SKM-1 treated with dmso at 0.1 percent for 144 hours (cell line): ENCODE measurements at regions not wholly inside any gene's neighbourhood (a gene's known extent, or its start where the extent isn't known, plus 50 kb on each side); places are given as distances from the start of the nearest gene placed in this dataset.
"Not testable (repeated sequence)": the region's sequence is repeated elsewhere in the genome, so short reads cannot be mapped to it uniquely, and the experiment has no call there.

ENCODE experiments used
- DNase-seq: peaks from one replicate; lab custom pipeline; 2025; ENCODE audit not compliant: unreplicated experiment; lab: John Stamatoyannopoulos, UW

DNA sequence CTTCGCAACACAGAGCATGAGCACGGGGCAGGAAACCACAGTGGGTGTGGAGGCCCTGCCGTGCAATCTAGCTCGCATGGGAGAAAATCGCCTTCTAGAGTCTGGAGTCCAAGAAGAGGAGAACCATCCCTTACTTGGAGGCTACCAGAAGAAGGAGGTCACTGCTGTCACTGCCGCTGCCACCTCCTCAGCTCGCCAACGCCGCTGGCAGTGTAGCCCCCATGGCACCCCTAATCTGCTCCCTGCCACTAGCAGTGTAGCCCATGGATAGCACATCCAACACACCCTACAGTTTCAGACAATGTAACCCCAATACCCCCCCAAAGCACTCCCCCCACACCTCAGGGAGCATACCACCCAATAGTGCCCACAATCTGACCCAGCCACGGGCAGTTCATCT lies 438.0 kb upstream of the ZNF337 start:
- no peak for DNase-seq

DNA sequence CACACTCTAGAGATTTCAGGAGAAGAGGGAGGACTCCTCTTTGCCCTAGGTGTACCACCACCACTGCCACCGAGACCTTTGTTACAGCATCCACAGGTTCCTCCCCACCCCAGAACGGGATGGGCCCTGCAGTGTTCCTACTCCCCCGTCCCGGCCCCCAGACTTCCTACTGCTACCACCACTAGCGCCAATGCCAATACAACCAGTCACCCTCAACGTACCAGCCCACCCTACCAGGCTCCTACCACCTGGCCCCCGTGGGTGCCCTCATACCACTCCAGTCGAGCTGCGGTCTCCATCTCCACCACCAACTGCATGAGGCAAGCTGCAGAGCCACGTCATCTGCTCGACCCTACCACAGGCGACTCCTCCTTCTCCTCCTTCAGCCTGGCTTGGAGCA lies 437.1 kb upstream of the ZNF337 start:
- not testable (repeated sequence) for DNase-seq

DNA sequence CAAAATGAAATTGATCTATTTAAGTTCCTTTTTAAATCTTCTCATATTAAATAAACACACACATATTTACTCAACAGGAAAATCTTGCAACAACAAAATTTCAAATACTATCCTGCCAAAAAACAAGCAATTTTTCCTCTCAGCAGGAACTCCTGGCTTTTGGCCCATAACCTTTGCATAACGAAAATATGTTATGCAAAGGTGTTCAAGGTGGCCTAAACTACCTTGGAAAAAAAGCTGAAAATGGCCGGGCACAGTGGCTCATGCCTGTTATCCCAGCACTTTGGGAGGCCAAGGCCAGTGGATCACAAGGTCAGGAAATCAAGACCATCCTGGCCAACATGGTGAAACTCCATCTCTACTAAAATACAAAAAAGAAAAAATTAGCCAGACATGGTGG lies 424.3 kb upstream of the ZNF337 start:
- not testable (repeated sequence) for DNase-seq

DNA sequence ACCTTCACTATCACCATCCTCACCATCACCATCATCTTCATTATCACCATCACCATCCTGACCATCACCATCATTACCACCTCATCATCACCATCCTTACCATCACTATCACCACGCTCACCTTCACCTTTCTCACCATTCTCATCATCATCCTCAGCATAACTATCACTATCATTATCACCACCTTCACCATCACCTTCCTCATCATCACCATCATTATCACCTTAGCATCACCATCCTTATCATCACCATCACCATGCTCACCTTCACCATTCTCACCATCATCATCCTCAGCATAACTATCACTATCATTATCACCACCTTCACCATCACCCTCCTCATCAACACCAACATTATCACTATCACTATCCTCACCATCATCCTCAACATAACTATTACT lies 397.8 kb upstream of the ZNF337 start:
- DNase-seq, result not testable (repeated sequence)

DNA sequence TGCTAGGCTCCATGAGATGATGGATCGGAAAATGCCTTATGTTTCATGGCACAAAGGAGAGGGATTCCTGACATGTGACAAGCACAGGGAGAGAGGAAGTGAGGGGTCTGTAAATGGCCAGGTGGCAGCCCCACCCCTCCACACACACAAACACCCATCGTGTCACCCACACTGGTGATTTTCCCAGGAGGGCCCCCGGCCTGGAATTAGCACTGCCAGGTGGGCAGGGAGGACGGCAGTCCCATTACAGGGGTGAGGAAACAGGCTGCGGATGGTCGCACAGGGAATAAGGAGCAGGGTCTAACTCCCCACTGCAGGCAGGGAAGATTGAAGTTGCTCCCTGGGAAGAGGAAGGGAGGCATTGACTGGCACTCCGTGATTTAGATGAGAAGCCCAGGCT lies 395.3 kb upstream of the ZNF337 start:
- not testable (repeated sequence) for DNase-seq

DNA sequence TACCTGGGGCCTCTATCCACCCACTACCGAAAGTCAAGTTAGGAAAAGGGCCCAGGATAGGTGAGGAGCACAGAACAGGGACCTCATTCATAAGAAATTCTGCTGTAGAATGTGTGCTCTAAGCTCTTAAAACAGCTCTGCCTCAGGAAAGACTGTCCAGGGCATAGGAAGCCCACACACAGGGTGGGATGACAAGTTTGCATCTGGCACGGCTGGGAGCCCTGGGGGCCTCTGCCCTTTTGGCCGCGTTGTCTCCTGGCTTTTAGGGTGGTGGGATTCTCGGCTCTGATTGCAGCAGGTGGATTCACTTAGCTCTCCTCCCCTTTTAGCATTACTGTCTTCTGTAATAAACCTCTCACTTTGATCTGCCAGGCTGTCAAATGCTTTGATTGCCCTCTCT lies 389.5 kb upstream of the ZNF337 start:
- not testable (repeated sequence) for DNase-seq

DNA sequence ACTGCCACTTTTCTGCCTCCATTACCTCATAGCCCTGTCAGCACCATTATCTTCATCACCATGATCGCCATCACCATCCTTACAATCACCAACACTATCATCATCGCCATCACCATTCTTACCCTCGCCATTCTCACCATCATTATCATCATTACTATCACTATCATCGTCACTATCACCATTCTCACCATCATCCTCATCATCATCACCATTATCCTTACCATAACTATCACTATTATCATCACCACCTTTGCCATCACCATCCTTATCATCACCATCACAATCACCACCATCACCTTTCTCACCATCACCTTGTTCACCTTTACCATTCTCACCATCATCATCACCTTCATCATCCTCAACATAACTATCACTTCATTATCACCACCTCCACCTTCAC lies 377.3 kb upstream of the ZNF337 start:
- DNase-seq, result not testable (repeated sequence)

DNA sequence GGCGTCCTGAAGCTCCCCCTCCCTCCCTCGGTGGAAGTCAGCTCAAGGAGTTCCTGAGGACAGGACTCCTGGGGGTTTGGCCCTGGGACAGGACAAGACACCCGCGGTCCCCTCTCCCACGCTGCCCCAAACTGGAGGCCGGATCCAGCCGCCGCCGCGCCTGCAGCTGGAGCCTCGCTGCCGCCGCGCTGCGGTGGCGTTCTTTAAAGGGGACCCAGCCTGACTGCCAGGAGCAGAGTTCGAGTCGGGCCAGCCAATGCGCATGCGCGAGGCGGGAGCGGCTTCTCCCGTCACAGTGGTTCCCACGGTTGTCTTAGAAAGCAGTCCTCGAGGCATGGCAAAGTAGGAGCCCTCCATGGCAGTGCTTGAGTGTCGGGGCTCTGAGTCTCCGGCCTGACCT lies 362.7 kb upstream of the ZNF337 start:
- not testable (repeated sequence) for DNase-seq

DNA sequence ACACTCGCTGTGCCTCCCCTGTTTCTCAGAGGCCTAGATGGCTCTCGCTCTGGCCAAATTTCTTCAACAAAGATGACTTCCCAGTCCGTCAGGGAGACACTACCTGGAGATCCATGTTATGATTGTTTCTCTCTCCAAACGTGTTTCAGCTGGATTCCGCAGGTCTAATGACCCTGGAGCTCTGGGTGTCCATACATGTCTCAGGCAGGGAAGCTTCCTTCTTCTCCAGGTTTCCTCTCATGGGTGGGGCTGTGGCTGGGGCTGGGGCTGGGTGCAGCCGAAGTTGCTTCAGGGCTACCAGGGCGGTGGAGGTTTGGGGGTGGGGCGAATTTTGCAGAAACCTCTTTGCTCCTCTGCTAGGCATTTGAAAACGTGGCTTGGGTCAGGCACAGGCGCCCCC lies 361.8 kb upstream of the ZNF337 start:
- DNase-seq, result not testable (repeated sequence)

DNA sequence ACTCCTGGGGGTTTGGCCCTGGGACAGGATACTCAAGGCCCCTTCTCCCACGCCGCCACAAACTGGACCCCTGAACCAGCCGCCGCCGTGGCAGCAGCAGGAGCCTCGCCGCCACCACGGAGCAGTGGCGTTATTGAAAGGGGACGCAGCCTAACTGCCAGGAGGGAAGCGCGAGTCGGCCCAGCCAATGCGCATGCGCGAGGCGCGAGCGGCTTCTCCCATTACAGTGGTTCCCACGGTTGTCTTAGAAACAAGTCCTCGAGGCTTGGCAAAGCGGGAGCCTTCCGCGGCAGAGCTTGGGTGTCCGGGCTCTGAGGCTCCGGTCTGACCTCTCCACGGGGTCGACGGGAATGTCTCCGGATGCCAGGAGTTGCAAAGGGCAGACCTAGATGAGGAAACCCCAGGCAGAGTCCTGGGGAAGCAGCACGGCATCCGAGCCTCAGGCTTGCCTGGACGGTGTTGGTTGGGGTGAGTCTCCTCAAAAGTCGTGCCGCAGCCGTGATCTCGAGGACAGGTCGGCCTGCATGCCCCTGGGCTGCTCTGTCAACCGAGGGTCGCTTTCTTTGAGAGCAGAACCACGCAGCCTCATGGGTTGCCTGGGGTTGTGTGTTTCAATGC lies 360.6 kb upstream of the ZNF337 start:
- DNase-seq, result not testable (repeated sequence)

DNA sequence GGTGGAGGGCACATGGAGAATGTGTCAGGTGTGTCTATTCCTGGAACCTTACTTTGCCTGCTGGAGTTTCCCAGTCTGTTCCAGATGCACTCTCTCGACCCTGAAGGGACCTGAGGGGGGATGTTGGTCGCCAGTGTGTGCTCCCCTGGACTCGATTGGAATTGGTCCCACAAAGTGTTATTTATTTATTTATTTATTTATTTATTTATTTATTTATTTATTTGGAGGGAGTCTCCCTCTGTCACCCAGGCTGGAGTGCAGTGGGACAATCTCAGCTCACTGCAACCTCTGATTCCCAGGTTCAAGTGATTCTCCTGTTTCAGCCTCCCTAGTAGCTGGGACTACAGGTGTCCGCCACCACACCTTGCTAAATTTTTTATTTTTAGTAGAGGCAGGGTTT lies 329.1 kb upstream of the ZNF337 start:
- not testable (repeated sequence) for DNase-seq

DNA sequence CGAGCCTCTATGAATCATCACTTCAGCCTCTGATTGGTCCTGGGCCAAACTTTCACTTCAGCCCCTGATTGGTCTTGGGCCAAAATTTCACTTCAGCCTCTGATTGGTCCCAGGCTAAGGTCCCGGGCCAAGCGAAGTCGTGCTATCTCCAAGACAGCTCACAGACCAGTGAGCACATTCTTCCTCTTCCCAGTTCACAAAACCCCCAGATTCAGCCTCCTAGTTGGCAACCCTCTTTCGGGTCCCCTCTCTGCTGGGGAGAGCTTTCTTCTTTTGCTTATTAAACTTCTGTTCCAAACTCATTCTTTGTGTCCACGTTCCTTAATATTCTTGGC lies 314.3 kb upstream of the ZNF337 start:
- not testable (repeated sequence) for DNase-seq

DNA sequence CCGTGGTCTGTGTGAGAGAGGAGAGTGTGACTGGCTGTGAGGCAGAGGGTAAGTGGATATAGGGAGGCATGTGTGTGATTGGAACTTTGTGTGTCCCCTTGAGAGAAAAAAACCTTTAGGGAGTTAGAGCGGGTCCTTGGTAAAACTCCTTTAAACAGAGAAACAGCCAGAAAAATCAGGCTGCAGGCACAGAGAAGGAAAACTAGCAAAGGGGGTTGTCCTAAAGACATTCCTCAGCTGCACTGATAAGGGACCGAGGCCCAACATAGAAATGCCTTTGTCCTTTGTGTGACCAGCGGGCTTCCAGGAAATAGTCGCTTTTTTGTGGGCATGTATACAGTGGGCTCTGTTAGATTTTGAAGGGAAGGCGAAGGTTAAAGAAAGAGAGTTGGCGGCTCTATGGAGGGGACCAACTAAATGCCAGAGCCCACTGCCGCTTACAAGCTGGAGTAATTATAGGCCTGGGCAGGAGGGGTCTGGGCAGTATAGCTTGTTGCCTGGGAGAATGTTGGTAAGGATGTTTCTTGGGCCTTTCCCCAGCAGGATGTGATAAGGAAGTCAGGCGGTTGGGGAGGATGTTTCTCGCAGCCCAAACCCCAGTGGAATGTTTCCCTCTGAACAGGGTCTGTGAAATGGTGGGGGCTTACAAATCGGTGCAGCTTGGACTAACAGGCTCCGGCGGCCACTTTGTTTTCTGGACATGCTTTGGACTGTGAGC lies 313.7 kb upstream of the ZNF337 start:
- not testable (repeated sequence) for DNase-seq

DNA sequence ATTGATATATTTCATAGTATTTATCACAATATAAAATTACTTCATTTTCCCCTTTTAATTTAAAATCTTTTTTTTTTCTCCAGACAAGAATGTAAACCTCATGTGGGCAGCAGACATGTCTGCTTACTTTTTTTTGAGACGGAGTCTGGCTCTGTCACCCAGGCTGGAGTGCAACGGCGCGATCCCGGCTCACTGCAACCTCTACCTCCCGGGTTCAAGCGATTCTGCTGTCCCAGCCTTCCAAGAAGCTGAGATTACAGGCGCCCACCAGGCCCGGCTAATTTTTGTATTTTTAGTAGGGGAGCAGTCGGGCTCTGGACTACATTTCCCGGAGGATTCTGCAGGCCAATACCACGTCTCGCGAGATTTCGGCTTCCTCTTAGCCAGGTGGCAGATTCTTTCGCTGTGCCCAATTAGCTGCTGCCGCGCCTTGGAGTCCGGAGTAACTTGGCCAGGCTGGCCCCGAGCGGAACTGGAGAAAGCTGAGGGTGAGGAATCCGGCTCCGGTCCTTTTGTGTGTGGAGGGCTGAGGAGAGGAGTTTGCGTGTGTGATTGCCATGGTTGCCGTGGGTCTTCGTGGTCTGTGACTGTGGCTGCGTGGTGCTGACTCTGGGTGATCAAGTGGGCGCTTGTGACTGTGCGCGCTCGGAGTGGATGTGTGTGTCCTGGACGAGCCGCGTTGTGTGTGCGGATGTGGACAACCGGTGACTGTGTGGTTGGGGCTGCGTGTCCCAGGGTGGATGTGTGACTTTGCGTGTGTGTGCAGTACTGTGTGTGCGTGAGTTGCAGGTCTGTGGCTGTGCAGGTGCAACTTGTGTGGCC lies 313.0 kb upstream of the ZNF337 start:
- peak; percentile 69 for DNase-seq

DNA sequence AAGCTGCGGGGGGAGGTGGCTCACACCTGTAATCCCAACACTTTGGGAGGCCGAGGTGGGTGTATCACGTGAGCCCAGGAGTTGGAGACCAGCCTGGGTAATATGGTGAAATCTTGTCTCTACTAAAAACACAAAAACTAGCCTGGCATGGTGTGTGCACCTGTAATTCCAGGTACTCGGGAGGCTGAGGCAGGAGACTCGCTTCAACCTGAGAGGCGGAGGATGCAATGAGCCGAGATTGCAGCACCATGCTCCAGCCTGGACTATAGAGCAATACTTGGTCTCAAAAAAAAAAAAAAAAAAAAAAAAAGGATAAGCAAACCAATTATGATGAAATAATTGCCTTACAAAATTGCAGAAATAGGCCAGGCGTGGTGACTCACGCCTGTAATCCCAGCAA lies 311.4 kb upstream of the ZNF337 start:
- not testable (repeated sequence) for DNase-seq

DNA sequence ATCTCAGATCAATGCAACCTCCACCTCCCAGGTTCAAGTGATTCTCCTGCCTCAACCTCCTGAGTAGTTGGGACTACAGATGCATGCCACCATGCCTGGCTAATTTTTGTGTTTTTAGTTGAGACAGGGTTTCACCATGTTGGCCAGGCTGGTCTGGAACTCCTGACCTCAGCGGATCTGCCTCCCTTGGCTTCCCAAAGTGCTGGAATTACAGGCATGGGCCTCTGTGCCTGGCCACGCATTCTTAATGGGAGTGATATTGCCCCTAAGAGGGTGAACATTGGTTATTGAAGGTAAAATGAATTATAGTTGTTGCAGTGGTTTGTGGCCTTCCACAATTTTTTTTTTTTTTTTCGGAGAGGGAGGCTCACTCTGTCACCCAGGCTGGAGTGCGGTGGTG lies 309.5 kb upstream of the ZNF337 start:
- not testable (repeated sequence) for DNase-seq

DNA sequence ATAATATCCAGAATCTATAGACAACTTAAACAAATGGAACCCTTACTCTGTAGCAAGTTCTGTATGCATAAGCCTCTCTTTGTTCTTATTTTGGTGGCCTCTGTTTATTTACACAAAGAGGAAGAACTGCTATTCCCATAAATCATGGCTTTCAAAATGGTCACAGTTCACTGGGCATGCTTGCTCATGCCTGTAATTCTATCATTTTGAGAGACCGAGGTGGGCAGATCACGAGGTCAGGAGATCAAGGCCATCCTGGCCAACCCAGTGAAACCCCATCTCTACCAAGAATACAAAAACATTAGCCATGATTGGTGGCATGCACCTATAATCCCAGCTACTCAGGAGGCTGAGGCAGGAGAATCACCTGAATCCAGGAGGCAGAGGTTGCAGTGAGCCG lies 307.3 kb upstream of the ZNF337 start:
- not testable (repeated sequence) for DNase-seq

DNA sequence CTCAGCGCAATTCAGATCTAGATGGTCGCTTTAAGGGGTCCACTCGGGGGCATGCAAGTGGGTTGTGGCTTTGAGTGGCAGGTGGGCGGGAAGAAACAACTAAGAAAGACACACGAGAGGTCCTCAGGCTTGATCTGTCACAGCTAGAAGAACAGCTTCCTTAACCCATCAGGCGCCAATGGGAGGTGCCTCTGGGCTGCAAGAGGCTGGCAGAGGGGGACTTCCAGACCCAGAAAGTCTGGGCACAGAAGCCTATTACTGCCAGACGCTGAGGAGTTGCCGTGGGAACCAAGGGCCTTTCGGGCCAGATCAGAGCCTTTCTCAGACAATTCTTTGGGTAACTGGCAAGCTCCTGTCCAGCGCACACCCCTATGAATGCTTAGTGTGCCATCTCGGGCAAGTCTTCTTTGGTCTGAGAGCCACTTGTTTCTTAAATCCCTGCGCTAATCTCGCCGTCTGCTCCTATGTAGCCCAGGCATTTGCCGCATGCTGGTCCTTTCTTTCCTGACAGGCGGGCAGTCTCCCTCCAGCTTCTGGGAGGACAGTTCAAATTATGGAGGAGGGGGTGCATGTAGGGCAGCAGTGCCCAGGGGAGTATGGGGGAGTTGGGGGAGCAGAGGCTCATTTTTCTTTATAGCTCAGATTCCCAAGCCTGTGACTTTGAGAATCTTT lies 300.9 kb upstream of the ZNF337 start:
- DNase-seq, result not testable (repeated sequence)

DNA sequence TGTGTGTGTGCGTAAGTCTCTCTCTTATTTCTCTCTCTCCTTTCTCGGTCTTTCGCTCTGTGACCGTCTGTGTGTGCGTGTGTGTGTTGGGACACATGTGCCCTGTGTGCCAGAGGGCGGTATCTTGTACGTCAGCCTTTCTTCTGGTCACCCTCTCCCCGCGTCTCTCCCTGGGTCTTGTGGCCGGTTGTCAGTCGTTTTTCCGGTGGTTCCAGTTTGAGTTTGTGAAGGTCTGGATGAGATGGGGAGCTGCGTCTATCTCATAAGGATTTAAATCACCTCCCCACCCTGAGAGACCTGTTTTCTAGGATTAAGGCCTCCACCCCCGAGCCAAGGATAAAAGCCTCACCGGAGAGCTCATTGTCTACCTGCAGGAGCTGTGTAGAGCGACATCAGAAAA lies 295.5 kb upstream of the ZNF337 start:
- no peak for DNase-seq

DNA sequence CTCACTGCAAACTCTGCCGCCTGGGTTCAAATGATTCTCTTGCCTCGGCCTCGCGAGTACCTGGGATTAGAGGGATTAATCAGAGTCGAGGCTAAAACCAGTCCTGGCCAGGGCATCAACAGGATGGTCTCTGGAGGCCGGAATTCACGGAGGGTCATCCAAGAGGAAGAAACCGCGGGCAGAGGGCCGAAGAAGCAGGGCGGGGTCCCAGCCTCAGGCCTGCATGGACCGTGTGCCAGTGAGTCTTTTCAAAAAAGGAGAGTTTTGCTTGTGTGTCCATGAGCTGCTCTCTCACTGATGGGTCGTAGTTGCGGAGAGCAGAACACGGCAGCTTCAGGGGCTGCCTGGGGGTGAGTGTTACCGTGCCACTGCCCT lies 295.1 kb upstream of the ZNF337 start:
- no peak for DNase-seq

DNA sequence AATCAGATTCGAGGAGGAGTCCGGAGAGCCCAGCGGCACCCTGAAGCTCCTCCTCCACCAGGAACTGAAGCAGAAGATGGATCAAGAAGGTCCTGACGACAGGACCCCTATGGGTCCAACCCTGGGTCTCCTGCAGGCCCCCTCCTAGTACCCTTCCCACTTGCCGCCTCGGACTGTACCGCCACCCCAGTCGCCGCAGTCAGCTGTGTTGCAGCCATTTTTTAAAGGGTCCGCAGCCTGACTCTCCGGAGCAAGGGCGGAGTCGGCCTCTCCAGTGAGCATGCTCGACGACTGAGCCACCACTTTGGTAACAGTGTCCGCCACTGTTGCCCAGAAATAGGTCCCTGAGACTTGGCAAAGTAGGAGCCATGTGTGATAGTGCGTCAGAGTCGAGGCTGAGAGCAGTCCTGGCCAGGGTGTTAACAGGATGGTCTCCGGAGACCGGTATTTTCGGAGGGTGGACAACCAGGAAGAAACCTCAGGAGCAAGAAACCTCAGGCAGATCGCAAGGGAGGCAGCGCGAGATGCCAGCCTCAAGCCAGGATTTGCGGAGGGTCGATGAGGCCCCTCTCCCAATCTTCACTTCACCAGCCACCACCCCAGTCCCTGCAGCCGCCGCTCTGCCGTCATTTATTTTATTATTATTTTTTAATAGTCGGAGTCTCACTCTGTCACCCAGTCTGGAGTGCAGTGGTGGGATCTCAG lies 294.6 kb upstream of the ZNF337 start:
- DNase-seq, result no peak
